ENCODE measurements at regions not wholly inside any gene's neighbourhood (a gene's known extent, or its start where the extent isn't known, plus 50 kb on each side); places are given as distances from the start of the nearest gene placed in this dataset.

DNA sequence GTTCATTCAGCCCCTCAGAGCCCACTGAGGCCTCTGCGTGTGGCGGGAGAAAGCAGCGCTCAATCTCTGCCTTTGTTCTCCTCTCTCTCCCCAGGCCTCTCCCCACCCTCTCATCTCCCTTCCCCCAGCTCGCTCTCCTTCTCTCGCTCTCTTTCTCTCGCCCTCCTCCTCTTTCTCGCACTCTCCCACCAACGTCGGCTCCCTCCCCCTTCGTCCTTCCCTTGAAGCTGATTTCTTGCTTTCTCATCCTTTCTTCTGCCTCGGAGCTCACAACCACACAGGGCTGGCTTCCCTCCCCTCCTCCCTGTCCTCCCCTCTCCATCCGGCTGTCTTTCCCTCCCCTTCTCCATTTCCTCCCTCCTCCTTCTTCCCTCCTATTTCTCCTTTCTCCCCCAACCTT, 96.4 kb downstream of the LRRC74A start:
- H3K4me3 ChIP-seq (ENCODE audit: low read length), result no peak overlapping the region
- H3K36me3 ChIP-seq (ENCODE audit: insufficient read depth, low read depth, low read length), result no peaks in the 10 kb centered on the region
- peaks cover 56% of the 10 kb centered on the region for H3K4me1 ChIP-seq (ENCODE audit: insufficient read depth, low read length)
- no peaks in the 10 kb centered on the region for H3K27me3 ChIP-seq (ENCODE audit: insufficient read depth, low read length)
- no peaks in the 10 kb centered on the region for H3K9me3 ChIP-seq (ENCODE audit: insufficient read depth, low read depth, low read length)
- peak overlapping the region; percentile 43; the same call in 1 of the 2 replicates for H3K9ac ChIP-seq (ENCODE audit: low read depth, low read length)
- H3K27ac ChIP-seq (ENCODE audit: low read length), result no peak overlapping the region

DNA sequence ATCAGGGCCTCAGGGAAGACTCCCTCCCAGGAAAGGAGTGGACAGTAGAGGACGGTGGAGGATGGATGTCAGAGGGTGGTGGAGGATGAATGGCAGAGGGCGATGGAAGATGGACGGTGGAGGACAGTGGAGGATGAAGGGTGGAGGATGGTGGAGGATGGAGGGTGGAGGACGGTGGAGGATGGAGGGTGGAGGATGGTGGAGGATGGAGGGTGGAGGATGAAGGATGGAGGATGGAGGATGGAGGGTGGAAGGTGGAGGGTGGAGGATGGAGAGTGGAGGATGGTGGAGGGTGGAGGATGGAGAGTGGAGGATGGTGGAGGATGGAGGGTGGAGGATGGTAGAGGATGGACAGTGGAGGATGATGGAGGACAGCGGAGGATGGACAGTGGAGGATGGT, 95.9 kb downstream of the LRRC74A start:
- no peaks in the 10 kb centered on the region for H3K9me3 ChIP-seq (ENCODE audit: insufficient read depth, low read depth, low read length)
- H3K4me3 ChIP-seq (ENCODE audit: low read length), result no peak overlapping the region
- H3K27me3 ChIP-seq (ENCODE audit: insufficient read depth, low read length), result no peaks in the 10 kb centered on the region
- H3K4me1 ChIP-seq (ENCODE audit: insufficient read depth, low read length), result peaks cover 61% of the 10 kb centered on the region
- H3K9ac ChIP-seq (ENCODE audit: low read depth, low read length), result no peak overlapping the region
- H3K36me3 ChIP-seq (ENCODE audit: insufficient read depth, low read depth, low read length), result no peaks in the 10 kb centered on the region
- no peak overlapping the region for H3K27ac ChIP-seq (ENCODE audit: low read length)

DNA sequence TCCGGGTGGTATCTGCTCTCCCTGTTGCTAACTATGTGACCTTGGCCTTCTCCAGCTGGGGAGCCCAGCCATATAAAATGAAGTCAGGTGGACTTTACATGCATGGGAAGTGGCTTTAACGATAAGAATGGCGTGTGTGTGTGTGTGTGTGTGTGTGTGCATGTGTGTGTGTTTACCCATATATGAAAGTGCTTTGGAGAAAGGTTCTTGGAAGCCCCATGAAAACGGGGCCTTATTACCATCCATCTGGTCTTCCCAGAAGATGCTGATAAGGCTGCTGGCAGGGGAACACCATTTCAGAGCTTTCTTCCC, 94.8 kb downstream of the LRRC74A start:
- no peak overlapping the region for H3K4me3 ChIP-seq (ENCODE audit: low read length)

DNA sequence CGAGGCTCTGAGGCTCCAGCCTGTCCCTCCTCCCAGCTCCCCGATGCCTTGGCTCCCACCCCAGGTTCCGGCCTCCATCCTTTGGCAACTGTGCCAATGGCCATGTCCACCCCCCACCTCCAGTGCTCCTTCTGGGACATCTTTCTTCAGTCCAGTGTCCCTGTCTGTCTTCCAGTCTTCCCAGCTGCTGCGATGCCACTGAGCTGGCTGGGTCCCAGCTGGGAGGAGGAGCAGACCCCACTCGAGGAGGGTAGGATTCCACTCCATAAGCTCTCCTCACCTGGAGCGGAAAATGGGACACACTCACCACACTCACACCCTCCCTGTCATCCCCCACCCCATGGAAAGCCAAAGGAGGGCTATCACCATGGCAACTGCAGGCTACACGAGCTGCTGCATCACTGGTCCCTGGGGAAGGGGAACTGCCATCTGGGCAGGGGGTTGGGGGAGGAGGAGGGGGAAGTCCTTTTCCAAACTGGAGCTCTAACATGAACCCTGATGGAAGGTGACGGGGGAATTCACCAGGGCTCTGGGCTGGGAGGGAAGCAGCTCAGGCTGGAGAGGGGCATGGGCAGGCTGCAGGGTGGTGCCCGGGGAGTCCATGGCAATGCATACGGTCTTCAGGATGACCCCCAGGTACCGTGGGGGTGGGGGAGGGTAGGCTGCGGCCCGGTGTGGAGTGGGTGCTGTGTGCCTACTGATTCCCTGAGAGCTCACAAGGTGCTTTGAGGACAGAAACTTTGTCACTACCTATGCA, 94.3 kb downstream of the LRRC74A start:
- H3K36me3 ChIP-seq (ENCODE audit: insufficient read depth, low read depth, low read length), result no peaks in the 10 kb centered on the region
- H3K9me3 ChIP-seq (ENCODE audit: insufficient read depth, low read depth, low read length), result no peaks in the 10 kb centered on the region
- H3K9ac ChIP-seq (ENCODE audit: low read depth, low read length), result peak overlapping the region; percentile 40; the same call in 1 of the 2 replicates
- no peak overlapping the region for H3K27ac ChIP-seq (ENCODE audit: low read length)
- H3K4me3 ChIP-seq (ENCODE audit: low read length), result no peak overlapping the region
- H3K27me3 ChIP-seq (ENCODE audit: insufficient read depth, low read length), result no peaks in the 10 kb centered on the region
- peaks cover 59% of the 10 kb centered on the region for H3K4me1 ChIP-seq (ENCODE audit: insufficient read depth, low read length)

More for the DNA sequence above, 94.8 kb downstream of the LRRC74A start:
- H3K27ac ChIP-seq (ENCODE audit: low read length), result no peak overlapping the region
- H3K9me3 ChIP-seq (ENCODE audit: insufficient read depth, low read depth, low read length), result no peaks in the 10 kb centered on the region
- peaks cover 59% of the 10 kb centered on the region for H3K4me1 ChIP-seq (ENCODE audit: insufficient read depth, low read length)
- no peaks in the 10 kb centered on the region for H3K27me3 ChIP-seq (ENCODE audit: insufficient read depth, low read length)
- no peaks in the 10 kb centered on the region for H3K36me3 ChIP-seq (ENCODE audit: insufficient read depth, low read depth, low read length)
- H3K9ac ChIP-seq (ENCODE audit: low read depth, low read length), result no peak overlapping the region; the same call in 1 of the 2 replicates

DNA sequence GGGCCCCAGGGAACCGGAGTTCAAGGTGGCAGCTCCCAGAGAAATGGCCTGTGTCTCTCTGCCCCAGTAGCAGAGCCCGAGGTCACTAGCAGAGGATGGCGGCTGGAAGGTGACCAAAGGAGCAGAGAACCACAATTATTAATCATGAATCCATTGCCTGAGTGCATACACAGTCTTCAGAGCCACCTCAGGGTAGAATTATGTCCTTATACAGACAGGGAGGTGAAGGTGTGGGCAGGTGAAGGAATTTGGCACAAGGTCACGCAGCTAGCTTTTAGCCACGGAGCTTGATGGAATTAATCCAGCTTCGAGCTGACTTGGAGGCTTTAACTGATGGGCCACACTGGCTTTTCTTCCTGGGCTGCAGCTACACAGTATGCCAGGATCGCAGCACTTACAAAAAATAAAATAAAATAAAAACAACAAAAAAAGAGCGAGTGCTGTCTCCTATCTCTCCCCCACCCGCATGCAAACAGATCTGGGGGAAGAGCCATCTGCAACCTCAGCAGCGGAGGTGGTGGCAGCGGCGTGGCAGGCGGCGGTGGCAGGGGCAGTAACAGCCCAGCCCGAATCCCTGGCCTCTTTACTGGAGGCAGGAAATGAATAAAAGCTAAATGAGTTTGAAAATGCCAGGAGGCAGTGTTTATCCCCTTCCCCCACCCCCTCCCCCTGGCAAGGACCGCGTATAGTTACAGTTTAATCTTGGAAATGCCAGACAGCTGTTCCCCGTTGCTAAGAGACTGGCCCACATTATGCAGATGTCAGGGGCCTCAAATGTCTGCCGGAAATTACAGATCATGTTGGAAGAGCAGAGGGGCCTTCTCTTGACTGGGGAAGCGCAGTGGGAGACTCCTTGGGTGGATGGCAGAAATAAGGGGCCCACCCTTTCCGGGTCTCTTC, 93.5 kb downstream of the LRRC74A start:
- Histone ChIP-seq H3K27me3 (ENCODE audit: insufficient read depth, low read length) (no peaks in the 10 kb centered on the region), H3K4me1 (ENCODE audit: insufficient read depth, low read length) (peaks cover 54% of the 10 kb centered on the region), H3K36me3 (ENCODE audit: insufficient read depth, low read depth, low read length) (no peaks in the 10 kb centered on the region), H3K9ac (ENCODE audit: low read depth, low read length) (peak overlapping the region; percentile 64; the same call in 1 of the 2 replicates), H3K27ac (ENCODE audit: low read length) (peak overlapping the region; percentile 31), H3K9me3 (ENCODE audit: insufficient read depth, low read depth, low read length) (no peaks in the 10 kb centered on the region), H3K4me3 (ENCODE audit: low read length) (no peak overlapping the region)

All from iPS-20b (cell line).